ENCODE measurements at regions not wholly inside any gene's neighbourhood (a gene's known extent, or its start where the extent isn't known, plus 50 kb on each side); places are given as distances from the start of the nearest gene placed in this dataset.

GRCh38 chrX:39156051-39156450 lies 354.8 kb downstream of the MID1IP1 start:
- Histone ChIP-seq H3K4me1 (peaks cover 0 to 5% (median 0%) of the 10 kb centered on the region in 9 donors), H3K4me3 (no peak overlapping the region), H3K9me3 (no peaks in the 10 kb centered on the region), H3K27me3 (peaks cover 0 to 36% (median 0%) of the 10 kb centered on the region in 7 donors), H3K36me3 (no peaks in the 10 kb centered on the region), H3K27ac (no peak overlapping the region)
- no peak for TF ChIP-seq CTCF (IDR thresholded peaks at IDR 0.05)
- ATAC-seq (no peak), DNase-seq (no peak)
- intact Hi-C loops (cut with DNase I) = loop anchor here in 5 of 10 donors (10.0 kb wide), 3 partner anchors 361 to 401 kb away; no protein-coding TSS in a partner anchor

- peaks cover 0 to 36% (median 0%) of the 10 kb centered on the region in 7 donors for H3K27me3 ChIP-seq
- no peak for TF ChIP-seq CTCF (IDR thresholded peaks at IDR 0.05)
- H3K27ac ChIP-seq = no peak overlapping the region
- H3K4me1 ChIP-seq = peaks cover 0 to 5% (median 0%) of the 10 kb centered on the region in 9 donors
- H3K4me3 ChIP-seq = no peak overlapping the region
- intact Hi-C loops (cut with DNase I) = loop anchor here in 5 of 10 donors (10.0 kb wide), 3 partner anchors 362 to 402 kb away; no protein-coding TSS in a partner anchor
- no peak for DNase-seq
- no peaks in the 10 kb centered on the region for H3K9me3 ChIP-seq
- peak in 1 of 8 donors; percentile 53 for ATAC-seq
- 36 to 48% methylated on average over 5 of the region's 5 CpGs for WGBS, 2 donors
- H3K36me3 ChIP-seq = no peaks in the 10 kb centered on the region
Measured at GRCh38 chrX:39157006-39157405, 355.7 kb downstream of the MID1IP1 start.

GRCh38 chrX:39157796-39158195 lies 356.5 kb downstream of the MID1IP1 start:
- no peak overlapping the region for H3K27ac ChIP-seq
- ATAC-seq (no peak), DNase-seq (no peak)
- no peak for TF ChIP-seq CTCF (IDR thresholded peaks at IDR 0.05)
- intact Hi-C loops (cut with DNase I) = loop anchor here in 5 of 10 donors (10.0 kb wide), 3 partner anchors 363 to 403 kb away; no protein-coding TSS in a partner anchor
- H3K4me1 ChIP-seq = peaks cover 0 to 8% (median 0%) of the 10 kb centered on the region in 9 donors
- H3K4me3 ChIP-seq = no peak overlapping the region
- peaks cover 0 to 41% (median 0%) of the 10 kb centered on the region in 7 donors for H3K27me3 ChIP-seq
- no peaks in the 10 kb centered on the region for H3K36me3 ChIP-seq
- H3K9me3 ChIP-seq = no peaks in the 10 kb centered on the region
- WGBS, 2 donors = 58% methylated on average over 6 of the region's 6 CpGs

GRCh38 chrX:39158801-39159657 lies 357.8 kb downstream of the MID1IP1 start:
- no peak for ATAC-seq
- peaks cover 0 to 13% (median 0%) of the 10 kb centered on the region in 9 donors for H3K4me1 ChIP-seq
- no peak overlapping the region for H3K27ac ChIP-seq
- no peak for TF ChIP-seq CTCF (IDR thresholded peaks at IDR 0.05)
- H3K27me3 ChIP-seq = peaks cover 0 to 50% (median 0%) of the 10 kb centered on the region in 7 donors
- 74 to 82% methylated on average over 11 of the region's 11 CpGs for WGBS, 2 donors
- no peak for DNase-seq
- no peaks in the 10 kb centered on the region for H3K36me3 ChIP-seq
- intact Hi-C loops (cut with DNase I) = loop anchor here in 5 of 10 donors (10.0 kb wide), 3 partner anchors 364 to 404 kb away; no protein-coding TSS in a partner anchor
- no peak overlapping the region for H3K4me3 ChIP-seq
- H3K9me3 ChIP-seq = no peaks in the 10 kb centered on the region

All from heart right ventricle (tissue), 16 donors.